ENCODE measurements at regions not wholly inside any gene's neighbourhood (a gene's known extent, or its start where the extent isn't known, plus 50 kb on each side); places are given as distances from the start of the nearest gene placed in this dataset.
"Not testable (repeated sequence)": the region's sequence is repeated elsewhere in the genome, so short reads cannot be mapped to it uniquely, and the experiment has no call there.

DNA sequence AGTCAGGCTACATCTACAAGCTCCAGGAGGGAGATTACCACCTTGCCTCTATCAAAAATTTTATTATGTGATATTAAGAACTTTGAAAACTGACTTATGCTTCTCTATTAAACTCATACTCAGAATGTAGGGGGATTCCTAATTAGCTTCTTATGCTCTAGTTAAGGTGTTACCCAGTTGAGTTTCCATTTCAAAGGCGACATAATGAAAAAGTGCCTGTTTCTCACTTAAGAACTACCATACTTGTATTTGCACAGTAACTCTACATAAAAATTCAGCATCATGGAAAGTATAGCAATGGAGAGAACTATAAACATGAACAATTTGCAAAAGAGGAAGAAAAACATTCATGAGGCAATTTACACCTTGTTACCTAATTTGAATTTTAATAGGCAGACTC is 739.1 kb downstream of the ZPLD1 start:
- H3K4me1 Mint-ChIP-seq, result no peaks in the 10 kb centered on the region
- POLR2A ChIA-PET, result no interaction called here
- no peaks in the 10 kb centered on the region for H3K27me3 Mint-ChIP-seq
- CTCF ChIA-PET, result no interaction called here
- no peaks in the 10 kb centered on the region for H3K9me3 Mint-ChIP-seq
- no peaks in the 10 kb centered on the region for H3K36me3 Mint-ChIP-seq (ENCODE audit: low read depth)
- H3K4me3 Mint-ChIP-seq, result no peak overlapping the region
- H3K27ac Mint-ChIP-seq, result no peak overlapping the region
- DNase-seq, result no peak

GRCh38 chr3:103181160-103181559 is 746.3 kb downstream of the ZPLD1 start:
- DNase-seq, result no peak
- Mint-ChIP-seq H3K9me3 (peaks cover 5% of the 10 kb centered on the region), H3K4me3 (no peak overlapping the region), H3K4me1 (no peaks in the 10 kb centered on the region), H3K27me3 (no peaks in the 10 kb centered on the region), H3K27ac (no peak overlapping the region), H3K36me3 (ENCODE audit: low read depth) (no peaks in the 10 kb centered on the region)
- CTCF ChIA-PET, result no interaction called here
- POLR2A ChIA-PET, result no interaction called here

DNA sequence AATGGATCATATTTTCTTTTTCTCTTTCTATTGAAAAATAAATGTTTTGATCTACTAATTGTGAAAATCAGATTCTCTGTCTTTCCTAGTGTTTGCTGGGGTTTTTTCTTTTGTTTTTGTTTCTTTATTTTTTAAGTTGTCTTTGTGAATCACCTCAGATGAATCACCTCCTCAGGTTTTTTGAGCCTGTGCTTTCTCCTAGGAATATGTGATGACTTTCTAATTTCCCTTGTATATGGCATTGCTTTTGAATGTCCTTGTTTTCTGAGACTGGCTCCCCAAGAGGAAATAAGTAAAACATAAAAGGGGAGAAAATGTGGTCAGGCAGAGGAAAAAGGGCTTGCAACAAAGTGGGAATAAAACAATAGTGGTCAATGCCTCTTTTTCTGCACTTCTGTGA is 750.0 kb downstream of the ZPLD1 start:
- POLR2A ChIA-PET, result no interaction called here
- peaks cover 5% of the 10 kb centered on the region for H3K9me3 Mint-ChIP-seq
- no peaks in the 10 kb centered on the region for H3K36me3 Mint-ChIP-seq (ENCODE audit: low read depth)
- no peaks in the 10 kb centered on the region for H3K4me1 Mint-ChIP-seq
- H3K27ac Mint-ChIP-seq, result no peak overlapping the region
- DNase-seq, result no peak
- CTCF ChIA-PET, result no interaction called here
- no peak overlapping the region for H3K4me3 Mint-ChIP-seq
- no peaks in the 10 kb centered on the region for H3K27me3 Mint-ChIP-seq

GRCh38 chr3:103189941-103190340 is 755.1 kb downstream of the ZPLD1 start:
- Mint-ChIP-seq H3K4me1 (no peaks in the 10 kb centered on the region), H3K36me3 (ENCODE audit: low read depth) (no peaks in the 10 kb centered on the region), H3K4me3 (no peak overlapping the region), H3K9me3 (peaks cover 2% of the 10 kb centered on the region), H3K27ac (no peak overlapping the region), H3K27me3 (no peaks in the 10 kb centered on the region)
- no peak for DNase-seq
- ChIA-PET CTCF (no interaction called here), POLR2A (no interaction called here)

DNA sequence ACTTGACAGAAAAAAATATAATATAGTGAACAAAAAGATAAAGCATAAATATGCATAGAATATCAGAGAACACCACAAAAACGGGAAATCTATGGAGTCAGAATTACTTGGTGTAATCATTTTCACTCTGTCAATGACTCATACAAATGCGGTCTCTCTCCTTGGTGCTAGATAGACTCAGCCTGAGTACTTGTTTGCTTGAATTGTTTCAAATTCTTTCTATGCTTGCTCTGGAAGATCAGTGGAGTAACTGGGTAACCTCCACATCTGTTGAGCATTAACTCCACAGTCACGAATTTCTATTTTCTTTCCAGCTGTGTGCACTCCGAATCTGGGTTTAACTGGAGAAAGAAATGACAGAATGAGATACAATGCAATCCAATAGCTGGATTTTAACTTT is 760.4 kb downstream of the ZPLD1 start:
- Mint-ChIP-seq H3K4me3 (no peak overlapping the region), H3K4me1 (no peaks in the 10 kb centered on the region), H3K27ac (no peak overlapping the region), H3K9me3 (peaks cover 2% of the 10 kb centered on the region), H3K36me3 (ENCODE audit: low read depth) (no peaks in the 10 kb centered on the region), H3K27me3 (no peaks in the 10 kb centered on the region)
- DNase-seq, result no peak
- CTCF ChIA-PET, result no interaction called here
- POLR2A ChIA-PET, result no interaction called here

GRCh38 chr3:103203441-103203840 is 768.6 kb downstream of the ZPLD1 start:
- no peaks in the 10 kb centered on the region for H3K27me3 Mint-ChIP-seq
- H3K4me3 Mint-ChIP-seq, result no peak overlapping the region
- ChIA-PET POLR2A (no interaction called here), CTCF (no interaction called here)
- DNase-seq, result no peak
- no peaks in the 10 kb centered on the region for H3K4me1 Mint-ChIP-seq
- no peak overlapping the region for H3K27ac Mint-ChIP-seq
- no peaks in the 10 kb centered on the region for H3K36me3 Mint-ChIP-seq (ENCODE audit: low read depth)
- H3K9me3 Mint-ChIP-seq, result no peaks in the 10 kb centered on the region

DNA sequence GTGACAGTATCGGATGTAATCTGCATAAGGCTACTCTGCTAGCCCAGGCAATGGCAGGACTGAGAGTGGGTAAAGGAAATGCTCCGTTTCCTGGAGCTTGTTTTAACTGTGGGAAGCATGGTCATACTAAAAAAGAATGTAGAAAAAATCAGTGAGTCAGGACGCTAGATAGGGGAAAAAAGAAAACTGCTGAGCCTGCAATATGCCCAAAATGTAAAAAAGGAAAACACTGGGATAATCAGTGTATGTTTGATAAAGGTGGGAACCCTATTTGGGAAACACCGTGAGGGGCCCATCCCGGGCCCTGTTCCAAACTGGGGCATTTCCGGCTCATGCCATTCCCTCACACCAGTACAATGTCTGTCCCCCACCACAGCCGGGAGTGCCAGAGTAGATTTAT is 775.8 kb downstream of the ZPLD1 start:
- no peak for DNase-seq
- ChIA-PET POLR2A (no interaction called here), CTCF (no interaction called here)
- Mint-ChIP-seq H3K4me1 (no peaks in the 10 kb centered on the region), H3K9me3 (peaks cover 3% of the 10 kb centered on the region), H3K27ac (no peak overlapping the region), H3K4me3 (no peak overlapping the region), H3K36me3 (ENCODE audit: low read depth) (no peaks in the 10 kb centered on the region), H3K27me3 (no peaks in the 10 kb centered on the region)

DNA sequence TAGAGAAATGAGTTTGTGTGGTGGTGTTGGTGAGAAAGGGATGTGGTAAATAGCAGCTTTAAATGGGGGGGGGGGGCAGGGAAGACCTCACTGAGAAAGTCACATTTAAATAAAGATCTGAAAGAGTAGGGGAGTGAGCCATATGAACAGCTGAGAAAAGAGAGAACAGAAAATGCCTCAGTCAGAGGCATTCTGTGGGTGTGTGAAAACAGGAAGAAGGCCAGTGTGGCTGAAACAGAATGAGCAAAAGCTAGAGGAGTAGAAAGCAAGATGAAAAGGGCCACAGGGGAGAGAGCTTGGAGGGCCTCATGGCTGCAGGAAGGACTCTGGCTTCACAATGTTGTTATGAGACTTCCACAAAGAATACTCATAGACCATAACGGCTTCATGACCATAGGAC is 783.3 kb downstream of the ZPLD1 start:
- POLR2A ChIA-PET, result no interaction called here

GRCh38 chr3:103218793-103219192 is 784.0 kb downstream of the ZPLD1 start:
- no peaks in the 10 kb centered on the region for H3K27me3 Mint-ChIP-seq
- H3K27ac Mint-ChIP-seq, result no peak overlapping the region
- H3K9me3 Mint-ChIP-seq, result peaks cover 3% of the 10 kb centered on the region
- no peak overlapping the region for H3K4me3 Mint-ChIP-seq
- ChIA-PET POLR2A (no interaction called here), CTCF (no interaction called here)
- DNase-seq, result no peak
- no peaks in the 10 kb centered on the region for H3K36me3 Mint-ChIP-seq (ENCODE audit: low read depth)
- H3K4me1 Mint-ChIP-seq, result no peaks in the 10 kb centered on the region

More for the DNA sequence above, 783.3 kb downstream of the ZPLD1 start:
- no peak overlapping the region for H3K27ac Mint-ChIP-seq
- CTCF ChIA-PET, result no interaction called here
- DNase-seq, result no peak
- H3K4me3 Mint-ChIP-seq, result no peak overlapping the region
- H3K9me3 Mint-ChIP-seq, result peaks cover 3% of the 10 kb centered on the region
- no peaks in the 10 kb centered on the region for H3K4me1 Mint-ChIP-seq
- no peaks in the 10 kb centered on the region for H3K27me3 Mint-ChIP-seq
- H3K36me3 Mint-ChIP-seq (ENCODE audit: low read depth), result no peaks in the 10 kb centered on the region

- H3K27me3 Mint-ChIP-seq, result no peaks in the 10 kb centered on the region
- ChIA-PET CTCF (no interaction called here), POLR2A (no interaction called here)
- no peaks in the 10 kb centered on the region for H3K36me3 Mint-ChIP-seq (ENCODE audit: low read depth)
- no peaks in the 10 kb centered on the region for H3K9me3 Mint-ChIP-seq
- no peak for DNase-seq
- no peaks in the 10 kb centered on the region for H3K4me1 Mint-ChIP-seq
- H3K27ac Mint-ChIP-seq, result no peak overlapping the region
- no peak overlapping the region for H3K4me3 Mint-ChIP-seq
These were observed 792.8 kb downstream of the ZPLD1 start for GRCh38 chr3:103227651-103228050.

- POLR2A ChIA-PET, result no interaction called here
- Mint-ChIP-seq H3K27ac (no peak overlapping the region), H3K9me3 (peaks cover 4% of the 10 kb centered on the region), H3K4me3 (no peak overlapping the region), H3K36me3 (ENCODE audit: low read depth) (no peaks in the 10 kb centered on the region), H3K27me3 (no peaks in the 10 kb centered on the region), H3K4me1 (no peaks in the 10 kb centered on the region)
- no peak for DNase-seq
- CTCF ChIA-PET, result no interaction called here
These were observed 812.6 kb downstream of the ZPLD1 start for GRCh38 chr3:103247459-103247858.

DNA sequence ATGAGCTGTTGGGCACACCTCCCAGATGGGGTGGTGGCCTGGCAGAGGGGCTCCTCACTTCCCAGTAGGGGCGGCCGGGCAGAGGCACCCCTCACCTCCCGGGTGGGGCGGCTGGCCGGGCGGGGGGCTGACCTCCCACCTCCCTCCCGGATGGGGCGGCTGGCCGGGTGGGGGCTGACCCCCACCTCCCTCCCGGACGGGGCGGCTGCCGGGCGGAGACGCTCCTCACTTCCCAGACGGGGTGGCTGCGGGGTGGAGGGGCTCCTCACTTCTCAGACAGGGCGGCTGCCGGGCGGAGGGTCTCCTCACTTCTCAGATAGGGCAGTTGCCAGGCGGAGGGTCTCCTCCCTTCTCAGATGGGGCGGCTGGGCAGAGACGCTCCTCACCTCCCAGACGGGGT is 820.0 kb downstream of the ZPLD1 start:
- H3K36me3 Mint-ChIP-seq (ENCODE audit: low read depth); DNase-seq; CTCF ChIA-PET; H3K27ac Mint-ChIP-seq; H3K4me1 Mint-ChIP-seq; H3K9me3 Mint-ChIP-seq; POLR2A ChIA-PET; H3K4me3 Mint-ChIP-seq; H3K27me3 Mint-ChIP-seq: not testable (repeated sequence)

DNA sequence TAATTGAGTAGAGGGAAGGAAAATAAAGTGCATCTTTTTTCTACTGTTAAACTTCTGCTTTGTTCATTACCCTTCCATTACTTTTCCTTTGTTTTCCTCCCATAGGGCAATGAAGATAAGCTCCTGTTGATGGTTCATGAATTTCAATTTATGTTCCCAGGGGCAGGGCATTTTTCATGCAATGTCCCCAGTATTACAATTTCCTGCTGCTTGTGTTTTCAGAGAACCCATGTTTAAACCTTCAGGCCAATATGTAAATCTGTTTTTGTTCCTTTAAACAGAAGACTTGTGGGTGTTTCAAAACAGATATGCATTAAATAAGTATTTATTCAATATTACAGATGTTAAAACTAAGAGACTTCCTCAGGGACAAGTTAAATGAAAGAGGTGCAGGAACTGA is 834.5 kb downstream of the ZPLD1 start:
- Mint-ChIP-seq H3K9me3 (peaks cover 11% of the 10 kb centered on the region), H3K27me3 (no peaks in the 10 kb centered on the region), H3K36me3 (ENCODE audit: low read depth) (no peaks in the 10 kb centered on the region), H3K4me3 (no peak overlapping the region), H3K4me1 (no peaks in the 10 kb centered on the region), H3K27ac (no peak overlapping the region)
- POLR2A ChIA-PET, result no interaction called here
- no peak for DNase-seq
- CTCF ChIA-PET, result no interaction called here

DNA sequence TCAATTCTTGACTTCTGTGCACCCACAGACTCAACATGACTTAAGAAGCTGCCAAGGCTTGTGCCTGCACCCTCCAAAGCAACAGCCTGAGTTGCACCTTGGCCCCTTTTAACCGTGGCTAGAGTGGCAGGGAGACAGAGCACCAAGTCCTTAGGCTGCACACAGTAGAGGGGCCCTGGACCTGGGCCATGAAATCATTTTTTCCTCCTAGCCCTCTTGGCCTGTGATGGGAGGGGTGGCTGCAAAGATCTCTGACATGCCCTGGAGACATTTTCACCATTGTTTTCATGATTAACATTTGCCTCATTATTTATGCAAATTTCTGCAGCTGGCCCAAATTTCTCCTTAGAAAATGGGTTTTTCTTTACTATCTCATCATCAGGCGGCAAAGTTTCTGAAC is 836.8 kb downstream of the ZPLD1 start:
- Mint-ChIP-seq H3K27me3 (no peaks in the 10 kb centered on the region), H3K36me3 (ENCODE audit: low read depth) (no peaks in the 10 kb centered on the region), H3K27ac (no peak overlapping the region), H3K4me3 (no peak overlapping the region), H3K9me3 (peaks cover 12% of the 10 kb centered on the region), H3K4me1 (no peaks in the 10 kb centered on the region)
- no peak for DNase-seq
- ChIA-PET POLR2A (no interaction called here), CTCF (no interaction called here)

GRCh38 chr3:103295974-103296570 is 861.3 kb downstream of the ZPLD1 start:
- H3K36me3 Mint-ChIP-seq (ENCODE audit: low read depth), result no peaks in the 10 kb centered on the region
- H3K4me3 Mint-ChIP-seq, result no peak overlapping the region
- H3K4me1 Mint-ChIP-seq, result no peaks in the 10 kb centered on the region
- no peaks in the 10 kb centered on the region for H3K27me3 Mint-ChIP-seq
- POLR2A ChIA-PET, result no interaction called here
- H3K27ac Mint-ChIP-seq, result no peak overlapping the region
- no peak for DNase-seq
- CTCF ChIA-PET, result no interaction called here
- no peaks in the 10 kb centered on the region for H3K9me3 Mint-ChIP-seq

Data from activated CD4-positive, alpha-beta T cell treated with anti-CD3 and anti-CD28 coated beads, Interleukin-2, amount 10 ng/mL, durations not matched to agents 7 days and 5 days (primary cell).